D341Med (cell line): ENCODE measurements at regions not wholly inside any gene's neighbourhood (a gene's known extent, or its start where the extent isn't known, plus 50 kb on each side); places are given as distances from the start of the nearest gene placed in this dataset.
"Not testable (repeated sequence)": the region's sequence is repeated elsewhere in the genome, so short reads cannot be mapped to it uniquely, and the experiment has no call there.

Source experiments
- DNase-seq: peaks from one replicate; pipeline ENCODE4 v3.0.0; 2012; ENCODE audit warnings: low spot score

DNA sequence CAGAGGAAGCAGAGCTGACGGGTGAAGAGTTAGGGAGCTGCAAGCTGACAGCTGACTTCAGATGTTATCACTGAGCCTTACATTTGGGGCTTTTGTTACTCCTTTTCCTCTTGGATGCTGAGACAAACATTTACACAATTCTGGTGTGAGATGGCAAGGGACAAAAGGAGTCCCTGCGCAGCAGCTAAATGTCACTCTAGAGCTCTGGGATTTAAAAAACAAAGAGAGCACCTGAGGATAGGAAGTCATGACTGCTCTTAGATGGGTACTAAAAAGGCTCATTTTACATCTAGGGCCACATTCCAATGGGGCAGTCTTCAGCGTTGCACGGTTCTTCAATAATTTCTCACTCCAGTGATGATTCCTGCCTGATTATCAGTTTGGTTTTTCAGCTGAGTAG lies 204.5 kb downstream of the RAB38 start:
- no peak for DNase-seq

- DNase-seq, result no peak
Observed at GRCh38 chr11:87967459-87967858, 207.8 kb downstream of the RAB38 start.

- DNase-seq, result peak; percentile 44
Observed at GRCh38 chr11:87966694-87967093, 208.5 kb downstream of the RAB38 start.

DNA sequence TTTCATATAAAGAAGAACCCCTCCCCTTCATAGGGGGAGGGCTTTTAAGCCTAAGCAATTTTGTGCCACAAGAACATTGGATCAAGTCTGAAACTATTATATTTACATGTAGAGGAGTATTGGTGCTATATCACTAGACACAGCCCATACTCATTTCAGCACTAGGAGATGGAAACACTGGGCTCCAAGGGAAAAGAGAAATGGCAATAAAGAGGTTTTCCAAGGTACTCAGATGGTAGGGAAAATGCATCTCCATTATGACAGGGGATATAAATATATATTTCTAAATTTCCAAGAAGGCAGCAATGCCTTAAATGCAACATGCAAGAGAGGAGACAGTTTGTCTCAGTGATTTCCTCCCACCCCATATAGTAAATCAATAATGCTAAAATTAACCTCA lies 209.0 kb downstream of the RAB38 start:
- DNase-seq, result no peak

DNA sequence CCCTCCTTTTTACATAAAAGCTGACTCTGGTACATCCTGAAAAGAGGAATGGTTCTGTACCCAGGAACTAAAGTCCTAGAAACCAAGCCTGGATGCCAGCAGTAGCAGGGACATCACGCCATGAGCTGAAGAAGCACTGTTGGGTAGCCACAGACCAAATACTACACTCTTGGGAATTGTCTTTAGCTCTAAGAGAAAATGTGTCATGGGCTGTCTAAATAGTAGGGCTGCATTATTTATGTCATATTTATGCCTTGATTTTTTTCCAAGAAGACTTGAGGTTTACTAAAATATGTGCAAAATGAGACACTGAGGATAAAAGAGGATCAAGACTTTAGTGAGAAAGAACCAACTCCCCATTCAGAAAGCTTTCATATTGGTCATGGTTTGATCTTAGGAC lies 213.6 kb downstream of the RAB38 start:
- DNase-seq, result no peak

DNA sequence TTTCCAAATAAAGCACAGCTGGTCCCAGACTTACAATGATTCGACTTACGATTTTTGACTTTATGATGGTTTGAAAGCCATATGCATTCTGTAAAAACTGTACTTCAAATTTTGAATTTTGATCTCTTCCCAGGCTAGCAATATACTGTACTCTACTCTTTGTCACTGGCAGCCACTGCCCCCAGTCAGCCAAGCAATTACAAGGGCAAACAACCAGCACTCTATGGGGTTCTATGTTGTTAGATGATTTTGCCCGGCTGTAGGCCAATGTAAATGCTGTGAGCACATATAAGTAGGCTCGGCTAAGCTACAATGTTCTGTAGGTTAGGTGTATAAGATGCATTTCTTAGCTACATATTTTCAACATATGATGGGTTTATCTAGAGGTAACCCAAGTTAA lies 217.3 kb downstream of the RAB38 start:
- no peak for DNase-seq

GRCh38 chr11:87954476-87954875 lies 220.8 kb downstream of the RAB38 start:
- DNase-seq, result no peak

GRCh38 chr11:87942786-87943185 lies 232.5 kb downstream of the RAB38 start:
- no peak for DNase-seq

DNA sequence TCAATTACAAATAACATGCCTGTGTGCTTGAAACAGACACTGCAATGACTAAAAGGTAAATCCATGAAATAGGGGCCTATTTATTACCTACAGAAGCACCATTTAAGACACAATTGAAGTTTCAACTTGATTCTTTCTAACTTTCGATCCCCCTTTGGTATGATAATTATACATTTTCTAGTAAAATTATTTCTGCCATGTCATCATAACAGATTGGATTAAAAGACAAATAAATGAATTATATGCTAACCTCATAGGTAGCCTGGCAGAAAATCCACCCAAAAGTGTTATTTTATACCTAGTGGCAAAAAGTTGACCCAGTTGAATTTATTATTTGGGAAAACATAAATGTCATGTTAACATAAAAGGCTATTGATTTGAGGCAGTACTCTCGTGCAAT lies 241.1 kb downstream of the RAB38 start:
- DNase-seq, result no peak

- no peak for DNase-seq
Observed at GRCh38 chr11:87926250-87926970, 248.8 kb downstream of the RAB38 start.

- DNase-seq, result no peak
Observed at GRCh38 chr11:87924125-87924524, 251.1 kb downstream of the RAB38 start.

DNA sequence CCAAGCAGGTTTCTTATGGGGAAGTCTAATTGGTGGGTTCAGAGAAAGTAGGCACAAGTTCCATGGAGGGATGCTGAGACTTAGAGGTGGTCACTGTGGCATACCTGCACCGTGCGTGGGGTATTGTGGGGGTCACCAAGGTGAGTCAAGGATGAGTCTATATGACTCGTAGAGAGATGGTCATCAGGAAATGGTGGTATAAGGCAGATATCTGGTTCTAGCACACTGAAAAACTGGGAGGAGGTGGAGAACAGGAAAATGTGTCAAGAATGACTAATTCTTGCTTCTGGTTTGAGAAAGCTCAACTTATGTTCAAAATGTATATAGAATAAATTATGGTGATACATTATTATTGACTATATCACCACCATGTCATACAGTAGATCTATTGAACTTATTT lies 258.1 kb downstream of the RAB38 start:
- DNase-seq, result no peak

DNA sequence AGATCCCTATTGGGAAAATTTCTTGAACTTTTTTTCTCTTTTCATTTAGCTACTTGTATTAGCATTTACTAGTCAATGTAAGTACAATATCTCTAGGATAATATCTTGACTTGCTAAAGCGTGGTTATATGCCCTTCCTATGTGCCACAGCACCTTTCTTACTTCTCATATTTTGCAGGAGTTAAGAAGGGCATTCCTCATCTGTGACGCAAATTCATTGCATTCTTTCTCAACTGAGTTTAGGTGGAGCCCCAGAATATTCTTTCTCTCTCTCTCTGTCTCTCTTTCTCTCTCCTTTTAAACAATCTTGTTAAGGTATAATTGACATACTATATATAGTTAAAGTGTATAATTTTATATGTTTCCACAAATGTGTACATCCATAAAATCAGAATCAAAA lies 266.1 kb downstream of the RAB38 start:
- DNase-seq, result no peak

DNA sequence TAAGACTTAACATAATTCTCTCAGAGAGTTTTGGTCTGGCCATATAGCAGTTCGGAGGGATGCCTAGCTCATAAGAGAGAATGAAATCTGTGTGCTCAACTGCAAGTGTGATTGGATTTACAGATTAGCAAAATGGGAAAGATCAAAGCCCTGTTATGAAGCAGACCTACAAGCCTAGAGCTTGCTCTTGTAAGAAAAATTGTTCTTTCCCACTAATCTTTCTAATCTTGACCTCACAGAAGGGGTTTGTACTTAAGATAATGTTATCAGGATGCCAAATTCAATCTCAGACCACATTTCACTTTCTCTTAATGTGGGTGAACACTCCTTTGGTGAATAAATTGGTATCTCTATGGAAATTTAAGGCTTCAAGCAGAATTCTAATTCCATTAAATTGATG lies 267.2 kb downstream of the RAB38 start:
- DNase-seq, result no peak

GRCh38 chr11:87903345-87903744 lies 271.9 kb downstream of the RAB38 start:
- DNase-seq, result no peak

GRCh38 chr11:87901341-87901740 lies 273.9 kb downstream of the RAB38 start:
- no peak for DNase-seq

DNA sequence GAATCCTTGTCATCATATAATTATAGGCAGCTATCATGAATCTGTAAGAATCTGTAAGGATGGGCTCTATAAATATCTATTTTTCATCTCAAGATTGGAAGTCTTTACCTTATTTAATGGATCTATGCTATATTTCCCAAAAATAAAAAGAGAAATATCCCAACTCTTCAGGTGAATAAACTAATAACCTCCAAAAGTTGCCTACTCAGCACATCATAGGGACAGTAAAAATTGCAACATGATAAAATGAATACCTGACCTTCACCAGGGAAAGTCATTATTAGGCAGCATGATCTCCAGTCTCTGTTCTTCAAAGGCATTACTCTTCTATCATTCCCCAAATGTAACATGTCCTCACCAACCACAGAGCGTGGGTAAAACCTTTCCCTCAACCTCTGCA lies 277.3 kb downstream of the RAB38 start:
- no peak for DNase-seq

DNA sequence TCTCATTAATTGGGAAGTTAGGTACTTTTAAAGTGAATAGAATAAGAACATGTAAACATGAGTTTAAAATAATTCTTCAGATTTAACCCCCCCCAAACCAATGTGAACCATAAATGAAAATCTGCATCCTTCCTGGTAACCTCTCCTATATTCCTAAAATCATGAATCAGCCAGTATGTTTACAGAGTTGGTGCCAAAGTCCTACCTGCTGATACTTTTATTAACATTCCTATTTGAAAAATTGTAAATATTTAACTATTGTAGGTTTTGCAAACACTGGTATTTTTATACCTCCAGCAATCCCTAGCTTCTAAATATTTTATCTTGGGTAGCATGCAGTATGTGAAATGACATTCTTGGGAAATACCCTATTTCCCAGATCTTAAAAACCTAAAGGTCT lies 278.2 kb downstream of the RAB38 start:
- DNase-seq, result no peak

DNA sequence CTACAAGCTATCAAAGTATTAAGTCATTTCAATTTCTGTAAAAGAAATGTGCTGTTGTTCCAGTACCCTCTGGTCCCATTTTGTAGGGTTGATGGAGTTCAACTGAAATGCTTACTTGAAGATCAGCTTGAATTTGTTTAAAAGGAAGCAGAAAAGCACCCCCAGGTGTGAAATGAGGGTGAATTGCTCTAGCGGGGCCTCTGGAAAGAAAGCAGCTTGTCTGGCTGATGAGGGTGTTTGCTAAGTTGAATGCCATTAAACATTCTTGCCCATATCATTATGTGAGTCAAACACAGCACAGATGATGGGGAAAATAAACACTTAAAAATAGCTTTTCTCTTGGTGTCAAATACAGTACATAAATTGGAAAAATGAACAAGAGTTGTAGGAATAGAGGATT lies 280.3 kb downstream of the RAB38 start:
- DNase-seq, result no peak

DNA sequence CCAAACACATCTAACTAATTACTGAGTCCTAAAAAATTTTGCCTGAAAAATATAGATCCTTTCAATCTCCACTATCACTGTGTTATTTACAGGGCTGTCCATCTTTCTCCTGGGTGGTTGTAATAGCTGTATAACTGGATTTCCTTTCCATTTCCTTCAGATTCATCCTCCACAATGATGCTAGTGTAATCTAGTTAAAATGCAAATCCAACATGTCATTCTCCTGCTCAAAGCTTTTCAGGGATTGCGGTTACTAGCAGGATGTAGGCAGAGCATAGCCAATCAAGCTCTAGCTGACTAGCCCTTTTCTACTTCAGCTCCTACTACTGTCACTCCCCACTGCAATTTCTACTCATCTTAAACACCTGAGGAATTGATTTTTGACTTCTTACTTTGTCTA lies 283.0 kb downstream of the RAB38 start:
- DNase-seq, result no peak

DNA sequence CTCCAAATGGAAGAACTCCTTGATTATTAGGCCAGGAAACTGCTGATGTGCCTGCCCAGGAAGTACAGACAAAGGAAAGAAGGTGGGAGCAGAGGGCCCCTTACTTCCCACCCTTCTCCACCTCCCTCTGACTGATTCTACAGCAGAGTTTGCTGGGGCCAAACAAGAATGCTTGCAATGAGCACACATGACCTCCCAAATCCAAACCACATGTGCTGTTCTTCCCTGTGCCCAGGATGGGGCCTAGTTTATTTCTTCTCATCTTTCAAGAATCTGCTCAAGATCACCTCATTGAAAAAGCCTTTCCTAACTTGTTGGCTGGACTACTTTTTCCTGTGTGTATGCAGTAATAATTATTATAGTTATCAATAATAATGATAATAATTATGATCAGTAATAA lies 286.1 kb downstream of the RAB38 start:
- no peak for DNase-seq

DNA sequence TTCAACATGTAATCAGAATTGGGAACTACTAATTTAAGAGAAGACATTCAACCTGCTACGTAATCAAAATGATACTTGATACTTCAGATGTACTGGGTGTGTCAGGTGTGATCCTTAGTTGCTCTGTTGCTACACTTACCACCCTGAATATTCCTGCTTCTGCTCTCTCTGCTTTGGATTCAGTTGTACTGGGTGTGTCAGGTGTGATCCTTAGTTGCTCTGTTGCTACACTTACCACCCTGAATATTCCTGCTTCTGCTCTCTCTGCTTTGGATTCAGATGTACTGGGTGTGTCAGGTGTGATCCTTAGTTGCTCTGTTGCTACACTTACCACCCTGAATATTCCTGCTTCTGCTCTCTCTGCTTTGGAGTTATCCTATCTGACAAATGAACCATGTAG lies 290.2 kb downstream of the RAB38 start:
- DNase-seq, result not testable (repeated sequence)

- no peak for DNase-seq
Observed at GRCh38 chr11:87879118-87879517, 296.1 kb downstream of the RAB38 start.

- peak; percentile 15 for DNase-seq
Observed at GRCh38 chr11:87878373-87878825, 296.8 kb downstream of the RAB38 start.

GRCh38 chr11:87871056-87871455 lies 304.2 kb downstream of the RAB38 start:
- DNase-seq, result no peak
